Thymus (tissue), 11 donors: ENCODE measurements at regions not wholly inside any gene's neighbourhood (a gene's known extent, or its start where the extent isn't known, plus 50 kb on each side); places are given as distances from the start of the nearest gene placed in this dataset.

Experiments used
- DNase-seq, 9 donors: peaks; one replicate each; pipeline ENCODE4 v3.0.0-alpha.2; 2013; ENCODE audit warnings: low spot score in 9 of 9, low read depth in 6 of 9, missing footprints in 1 of 9
- H3K27ac ChIP-seq, 2 donors: one replicate each; pipeline ENCODE4 v1.5.1; 2013; ENCODE audit warnings: control low read depth in 1 of 2, low read depth in 1 of 2, low read length in 1 of 2, mild to moderate bottlenecking in 1 of 2, moderate library complexity in 1 of 2
- H3K27me3 ChIP-seq, 2 donors: one replicate each; pipeline ENCODE4 v1.5.1; 2013; ENCODE audit warnings: low read length in 1 of 2; ENCODE audit not compliant: control insufficient read depth in 2 of 2, insufficient read depth in 1 of 2
- H3K36me3 ChIP-seq, 2 donors: one replicate each; pipeline ENCODE4 v1.5.1; 2013; ENCODE audit warnings: low read length in 1 of 2, mild to moderate bottlenecking in 1 of 2, moderate library complexity in 1 of 2; ENCODE audit not compliant: control insufficient read depth in 2 of 2, insufficient read depth in 2 of 2
- H3K4me1 ChIP-seq, 2 donors: one replicate each; pipeline ENCODE4 v1.5.1; 2013; ENCODE audit warnings: low read length in 2 of 2; ENCODE audit not compliant: control insufficient read depth in 2 of 2, insufficient read depth in 2 of 2
- H3K4me3 ChIP-seq, 2 donors: one replicate each; pipeline ENCODE4 v1.5.1; 2013; ENCODE audit warnings: low read length in 2 of 2, control low read depth in 1 of 2, mild to moderate bottlenecking in 1 of 2
- H3K9me3 ChIP-seq, 2 donors: one replicate each; pipeline ENCODE4 v1.5.1; 2013; ENCODE audit warnings: low read length in 1 of 2, mild to moderate bottlenecking in 1 of 2; ENCODE audit not compliant: control insufficient read depth in 2 of 2, insufficient read depth in 1 of 2
- WGBS: extraction: QIAGEN DNeasy Blood & Tissue Kit; methylation state at CpG from one replicate; pipeline ENCODE4 v1.1.7; 2013; 5-methylcytosine and 5-hydroxymethylcytosine counted together
- donor health status: healthy.

GRCh38 chr20:22529150-22530019 lies 55.0 kb downstream of the FOXA2 start:
- no peaks in the 10 kb centered on the region for H3K4me1 ChIP-seq
- no peak for DNase-seq
- H3K27ac ChIP-seq = no peak overlapping the region
- no peaks in the 10 kb centered on the region for H3K9me3 ChIP-seq
- H3K36me3 ChIP-seq = no peaks in the 10 kb centered on the region
- no peaks in the 10 kb centered on the region for H3K27me3 ChIP-seq
- WGBS = 71% methylated on average over 13 of the region's 13 CpGs
- no peak overlapping the region for H3K4me3 ChIP-seq

DNA sequence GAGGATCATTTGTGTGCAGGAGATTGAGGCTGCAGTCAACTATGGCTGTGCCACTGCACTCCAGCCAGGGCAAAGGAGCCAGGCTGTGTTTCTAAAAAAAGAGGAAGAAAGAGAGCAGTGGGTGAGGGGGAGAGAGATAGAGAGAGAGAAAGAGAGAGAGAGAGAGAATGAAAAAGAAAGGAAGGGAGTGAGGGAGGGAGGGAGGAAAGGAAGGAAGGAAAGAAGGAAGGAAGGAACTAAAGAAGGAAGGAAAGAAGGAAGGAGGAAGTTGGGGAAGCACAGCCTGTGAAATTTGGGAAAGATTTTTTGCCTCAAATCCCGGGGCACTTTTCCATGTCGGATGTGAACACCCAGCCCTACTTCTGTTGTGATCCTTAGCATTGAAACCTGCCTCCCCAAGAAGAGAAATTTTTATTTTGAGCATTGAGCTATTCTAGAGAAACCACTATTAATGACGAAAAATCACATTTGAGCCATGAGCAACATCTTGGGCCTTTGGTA lies 57.8 kb downstream of the FOXA2 start:
- H3K9me3 ChIP-seq = no peaks in the 10 kb centered on the region
- no peak for DNase-seq
- WGBS = 86% methylated on average over 3 of the region's 3 CpGs

DNA sequence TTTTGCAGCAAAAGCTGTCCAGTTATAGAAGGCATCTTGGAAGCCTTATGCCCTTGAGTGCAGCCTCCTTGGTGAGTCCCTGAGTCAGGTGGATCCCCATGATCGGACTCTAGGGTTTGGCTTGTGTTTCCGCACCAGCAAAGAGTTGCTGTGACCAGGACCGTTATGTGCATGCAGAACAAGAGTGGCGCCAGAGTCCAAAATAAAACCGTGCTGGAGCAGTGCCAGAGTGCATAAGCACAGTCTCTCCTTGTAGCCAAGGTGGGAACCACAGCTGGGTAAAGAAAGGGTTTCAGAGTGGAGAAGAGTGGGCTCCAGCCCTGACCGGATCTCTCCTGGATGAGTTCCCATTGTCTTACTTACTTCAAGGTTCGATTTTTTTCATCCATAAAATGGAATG lies 58.6 kb downstream of the FOXA2 start:
- no peak for DNase-seq
- H3K9me3 ChIP-seq = no peaks in the 10 kb centered on the region
- no peaks in the 10 kb centered on the region for H3K36me3 ChIP-seq
- no peak overlapping the region for H3K27ac ChIP-seq
- 90% methylated on average over 7 of the region's 7 CpGs for WGBS
- H3K4me1 ChIP-seq = no peaks in the 10 kb centered on the region
- no peak overlapping the region for H3K4me3 ChIP-seq
- no peaks in the 10 kb centered on the region for H3K27me3 ChIP-seq

More for the DNA sequence above, 57.8 kb downstream of the FOXA2 start:
- Histone ChIP-seq H3K27ac (no peak overlapping the region), H3K36me3 (no peaks in the 10 kb centered on the region), H3K4me1 (no peaks in the 10 kb centered on the region), H3K4me3 (no peak overlapping the region), H3K27me3 (no peaks in the 10 kb centered on the region)

- Histone ChIP-seq H3K27me3 (no peaks in the 10 kb centered on the region), H3K36me3 (no peaks in the 10 kb centered on the region), H3K4me1 (no peaks in the 10 kb centered on the region), H3K27ac (no peak overlapping the region), H3K4me3 (no peak overlapping the region), H3K9me3 (no peaks in the 10 kb centered on the region)
- no peak for DNase-seq
- 95% methylated on average over 4 of the region's 4 CpGs for WGBS
Measured at GRCh38 chr20:22525069-22525820, 59.1 kb downstream of the FOXA2 start.

DNA sequence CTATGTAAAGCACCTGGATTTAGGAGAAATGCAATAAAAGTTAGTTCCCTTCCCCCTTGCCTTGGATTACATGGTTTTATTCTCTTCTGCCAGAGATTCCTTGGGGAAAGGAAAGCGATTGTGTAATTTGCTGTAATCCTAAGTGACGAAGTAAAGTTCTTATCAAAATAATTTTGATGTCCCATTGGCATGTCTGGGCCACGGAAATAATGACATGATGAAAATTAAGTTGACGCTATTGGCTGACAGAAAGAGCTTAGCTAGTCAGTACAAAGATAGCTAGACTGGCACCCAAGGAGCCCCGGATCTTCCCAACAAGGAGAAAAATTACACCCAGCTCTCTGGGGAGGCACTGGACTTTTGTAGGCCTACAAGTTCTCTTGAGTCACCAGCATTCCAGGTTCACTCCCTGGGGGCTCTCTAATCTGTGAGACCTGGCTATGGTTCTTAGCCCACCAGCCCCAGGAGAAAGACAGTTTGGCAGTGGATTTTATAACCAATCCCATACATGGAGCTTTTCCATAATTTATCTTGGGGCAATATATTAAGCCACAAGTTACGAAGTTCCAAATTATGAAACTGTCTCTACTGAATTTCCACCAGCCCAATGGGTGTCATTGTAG lies 59.9 kb downstream of the FOXA2 start:
- H3K27me3 ChIP-seq = no peaks in the 10 kb centered on the region
- H3K9me3 ChIP-seq = no peaks in the 10 kb centered on the region
- H3K27ac ChIP-seq = no peak overlapping the region
- no peaks in the 10 kb centered on the region for H3K4me1 ChIP-seq
- 86% methylated on average over 6 of the region's 6 CpGs for WGBS
- no peak for DNase-seq
- H3K4me3 ChIP-seq = no peak overlapping the region
- no peaks in the 10 kb centered on the region for H3K36me3 ChIP-seq

- 93% methylated on average over 15 of the region's 15 CpGs for WGBS
- DNase-seq = no peak
- H3K4me1 ChIP-seq = no peaks in the 10 kb centered on the region
- no peaks in the 10 kb centered on the region for H3K36me3 ChIP-seq
- no peak overlapping the region for H3K4me3 ChIP-seq
- no peak overlapping the region for H3K27ac ChIP-seq
- H3K9me3 ChIP-seq = no peaks in the 10 kb centered on the region
- H3K27me3 ChIP-seq = no peaks in the 10 kb centered on the region
Measured at GRCh38 chr20:22523499-22524392, 60.6 kb downstream of the FOXA2 start.

DNA sequence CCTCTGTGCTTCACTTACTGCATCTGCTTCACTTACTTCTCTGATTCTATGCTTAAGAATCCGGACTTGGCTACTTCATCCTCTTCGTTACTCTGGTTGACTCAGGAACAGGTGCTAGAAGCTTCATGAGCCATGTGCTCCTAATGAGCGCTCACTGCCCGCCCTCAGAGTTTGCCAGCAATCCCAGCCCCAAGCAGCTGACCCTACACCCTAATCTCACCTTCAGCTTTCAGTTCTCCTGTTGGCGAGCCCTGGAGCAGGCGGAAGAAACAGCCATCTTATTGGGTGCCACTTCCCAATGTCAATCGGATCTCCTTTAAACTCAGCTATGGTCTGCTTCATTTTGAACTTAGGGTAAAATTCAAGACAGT lies 61.3 kb downstream of the FOXA2 start:
- H3K27ac ChIP-seq = no peak overlapping the region
- 95% methylated on average over 7 of the region's 7 CpGs for WGBS

GRCh38 chr20:22522701-22523100 lies 61.7 kb downstream of the FOXA2 start:
- Histone ChIP-seq H3K36me3 (no peaks in the 10 kb centered on the region), H3K9me3 (no peaks in the 10 kb centered on the region), H3K27me3 (no peaks in the 10 kb centered on the region), H3K4me1 (no peaks in the 10 kb centered on the region), H3K27ac (no peak overlapping the region), H3K4me3 (no peak overlapping the region)
- DNase-seq = no peak
- WGBS = 92% methylated on average over 3 of the region's 3 CpGs

More for the DNA sequence above, 61.3 kb downstream of the FOXA2 start:
- no peaks in the 10 kb centered on the region for H3K4me1 ChIP-seq
- no peak overlapping the region for H3K4me3 ChIP-seq
- H3K9me3 ChIP-seq = no peaks in the 10 kb centered on the region
- no peaks in the 10 kb centered on the region for H3K36me3 ChIP-seq
- no peak for DNase-seq
- no peaks in the 10 kb centered on the region for H3K27me3 ChIP-seq
